ENCODE measurements at regions not wholly inside any gene's neighbourhood (a gene's known extent, or its start where the extent isn't known, plus 50 kb on each side); places are given as distances from the start of the nearest gene placed in this dataset.

GRCh38 chr15:35194296-35194695 lies 109.2 kb upstream of the NANOGP8 start:
- Histone ChIP-seq H3K79me2 (ENCODE audit: insufficient read depth, low read length) (no peaks in the 10 kb centered on the region), H3K18ac (ENCODE audit: insufficient read length, low read depth, low read length) (no peak overlapping the region), H3K79me1 (ENCODE audit: insufficient read depth, low read depth, low read length, poor library complexity, severe bottlenecking) (no peaks in the 10 kb centered on the region), H2BK5ac (ENCODE audit: insufficient read length, low read length) (no peak overlapping the region), H2BK12ac (ENCODE audit: insufficient read length, low read depth, low read length) (no peak overlapping the region), H3K4me2 (ENCODE audit: insufficient read depth, insufficient read length, low read length) (no peak overlapping the region), H3K14ac (ENCODE audit: insufficient read depth, low read length) (no peak overlapping the region), H3K23ac (ENCODE audit: insufficient read length, low read depth, low read length) (no peak overlapping the region), H4K20me1 (ENCODE audit: control insufficient read depth, insufficient read depth, insufficient read length) (no peaks in the 10 kb centered on the region), H4K91ac (ENCODE audit: insufficient read length, low read depth, low read length) (no peak overlapping the region), H3K27ac (ENCODE audit: insufficient read length, low read depth, low read length) (no peak overlapping the region), H3K56ac (ENCODE audit: insufficient read length, low read depth, low read length) (no peak overlapping the region), H4K8ac (replicated peaks; ENCODE audit: insufficient read length, low read depth, low read length) (no peak overlapping the region), H4K5ac (ENCODE audit: insufficient read length, low read depth, low read length) (no peak overlapping the region), H2AK5ac (ENCODE audit: insufficient read length, low read length) (no peak overlapping the region), H2AFZ (ENCODE audit: low read length) (no peak overlapping the region), H2BK120ac (ENCODE audit: low read depth, low read length, poor library complexity, severe bottlenecking) (no peak overlapping the region), H3K9me3 (ENCODE audit: control insufficient read depth, low read depth, low read length) (peaks cover 18% of the 10 kb centered on the region), H3K4ac (ENCODE audit: low read depth, low read length) (no peak overlapping the region), H3K23me2 (ENCODE audit: insufficient read length, low read depth, low read length, poor library complexity, severe bottlenecking) (no peaks in the 10 kb centered on the region), H3K9ac (ENCODE audit: extremely low read depth, insufficient read length, low read length) (no peak overlapping the region), H3T11ph (ENCODE audit: low read length) (no peak overlapping the region), H3K4me1 (ENCODE audit: insufficient read depth, low read length) (peaks cover 8% of the 10 kb centered on the region; the same call in 1 of the 2 replicates), H3K27me3 (ENCODE audit: insufficient read depth, low read length) (peaks cover 1% of the 10 kb centered on the region; the same call in 1 of the 2 replicates), H2BK15ac (ENCODE audit: low read depth, low read length) (no peak overlapping the region), H2BK20ac (ENCODE audit: low read depth, low read length, poor library complexity, severe bottlenecking) (no peak overlapping the region)
- peaks cover 21 to 31% of the 10 kb centered on the region in 2 experiments for H3K4me1 Mint-ChIP-seq
- DNase-seq: no peak
- no peak for TF ChIP-seq CTCF (conservative IDR thresholded peaks at IDR 0.05)
- H3K27ac Mint-ChIP-seq: peak overlapping the region in 1 of 3 experiments; percentile 49; a peak in 1 of 7 replicates
- H3K27me3 Mint-ChIP-seq (ENCODE audit: low read depth): no peaks in the 10 kb centered on the region; the same call in 1 of the 2 replicates
- no peak overlapping the region for H3K4me3 Mint-ChIP-seq
- peaks cover 22 to 30% of the 10 kb centered on the region in 2 experiments for H3K9me3 Mint-ChIP-seq
- H3K36me3 Mint-ChIP-seq (ENCODE audit: insufficient read depth in 1 of 3, low read depth in 3 of 3): peaks cover 16 to 30% (median 21%) of the 10 kb centered on the region in 3 experiments
- WGBS (ENCODE audit: extremely low coverage, insufficient read length, low lambda C conversion rate): no CpG with 5 or more reads among the region's 2 CpGs
